Right atrium auricular region (tissue), 2 donors: ENCODE measurements at regions not wholly inside any gene's neighbourhood (a gene's known extent, or its start where the extent isn't known, plus 50 kb on each side); places are given as distances from the start of the nearest gene placed in this dataset.
A peak's percentile ranks its signal among the peaks of the same experiment; 100 is the strongest.

ENCODE experiments used
- DNase-seq: peaks from one replicate; pipeline ENCODE4 v3.0.0-alpha.2; 2019; ENCODE audit warnings: low spot score
- H3K27ac ChIP-seq, 2 donors: fragments of 200-600 bp; sonication (generic); 1 replicate in 1 of 2; 2 replicates in 1 of 2; pipeline ENCODE4 v1.5.1; 2016 to 2019
- H3K27me3 ChIP-seq, 2 donors: fragments of 200-600 bp; sonication (generic); one replicate each; pipeline versions ENCODE4 v1.5.1 to v1.6.0; 2017 to 2019
- H3K36me3 ChIP-seq: fragments of 200-600 bp; sonication (generic); one replicate; pipeline ENCODE4 v1.5.1; 2016
- H3K4me1 ChIP-seq, 2 donors: fragments of 200-600 bp; sonication (generic); one replicate each; pipeline versions ENCODE4 v1.5.1 to v1.6.0; 2017 to 2019
- H3K4me3 ChIP-seq, 2 donors: fragments of 200-600 bp; sonication (generic); 1 replicate in 1 of 2; 2 replicates in 1 of 2; pipeline ENCODE4 v1.5.1; 2017 to 2019; ENCODE audit warnings: mild to moderate bottlenecking in 1 of 2, moderate library complexity in 1 of 2
- H3K9me3 ChIP-seq, 2 donors: fragments of 200-600 bp; sonication (generic); one replicate each; pipeline ENCODE4 v1.5.1; 2019
- TF ChIP-seq, protein P1 (sequence below), 2 donors: fragments of 200-600 bp; sonication (generic); IDR thresholded peaks; one replicate each; pipeline ENCODE4 v1.5.1; 2019; ENCODE audit warnings: antibody characterized with exemption in 2 of 2

DNA sequence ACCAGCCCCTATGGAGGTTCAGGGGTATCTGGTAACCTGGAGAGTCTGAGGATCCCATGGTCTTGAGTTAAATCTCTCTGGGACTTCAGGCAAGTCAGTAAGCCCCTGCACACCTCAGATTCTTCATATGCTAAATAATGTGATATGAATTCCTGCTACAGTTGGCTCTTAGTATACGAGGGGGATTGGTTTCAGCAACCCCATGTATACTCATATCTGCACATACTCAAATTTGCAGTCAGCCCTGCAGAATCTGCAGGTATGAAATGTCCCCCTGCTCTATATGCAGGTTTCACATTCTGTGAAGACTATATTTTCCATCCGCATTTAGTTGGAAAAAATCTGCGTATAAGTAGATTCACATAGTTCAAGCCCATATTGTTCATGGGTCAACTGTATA, 136.6 kb downstream of the TOMM20 start:
- TF ChIP-seq, protein P1, sequence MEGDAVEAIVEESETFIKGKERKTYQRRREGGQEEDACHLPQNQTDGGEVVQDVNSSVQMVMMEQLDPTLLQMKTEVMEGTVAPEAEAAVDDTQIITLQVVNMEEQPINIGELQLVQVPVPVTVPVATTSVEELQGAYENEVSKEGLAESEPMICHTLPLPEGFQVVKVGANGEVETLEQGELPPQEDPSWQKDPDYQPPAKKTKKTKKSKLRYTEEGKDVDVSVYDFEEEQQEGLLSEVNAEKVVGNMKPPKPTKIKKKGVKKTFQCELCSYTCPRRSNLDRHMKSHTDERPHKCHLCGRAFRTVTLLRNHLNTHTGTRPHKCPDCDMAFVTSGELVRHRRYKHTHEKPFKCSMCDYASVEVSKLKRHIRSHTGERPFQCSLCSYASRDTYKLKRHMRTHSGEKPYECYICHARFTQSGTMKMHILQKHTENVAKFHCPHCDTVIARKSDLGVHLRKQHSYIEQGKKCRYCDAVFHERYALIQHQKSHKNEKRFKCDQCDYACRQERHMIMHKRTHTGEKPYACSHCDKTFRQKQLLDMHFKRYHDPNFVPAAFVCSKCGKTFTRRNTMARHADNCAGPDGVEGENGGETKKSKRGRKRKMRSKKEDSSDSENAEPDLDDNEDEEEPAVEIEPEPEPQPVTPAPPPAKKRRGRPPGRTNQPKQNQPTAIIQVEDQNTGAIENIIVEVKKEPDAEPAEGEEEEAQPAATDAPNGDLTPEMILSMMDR (IDR thresholded peaks at IDR 0.05): no peak
- no peaks in the 10 kb centered on the region for H3K36me3 ChIP-seq
- no peaks in the 10 kb centered on the region for H3K9me3 ChIP-seq
- H3K27me3 ChIP-seq: no peaks in the 10 kb centered on the region
- H3K27ac ChIP-seq: no peak overlapping the region
- no peak overlapping the region for H3K4me3 ChIP-seq
- DNase-seq: no peak
- peaks cover 0 to 24% of the 10 kb centered on the region in 2 donors for H3K4me1 ChIP-seq

DNA sequence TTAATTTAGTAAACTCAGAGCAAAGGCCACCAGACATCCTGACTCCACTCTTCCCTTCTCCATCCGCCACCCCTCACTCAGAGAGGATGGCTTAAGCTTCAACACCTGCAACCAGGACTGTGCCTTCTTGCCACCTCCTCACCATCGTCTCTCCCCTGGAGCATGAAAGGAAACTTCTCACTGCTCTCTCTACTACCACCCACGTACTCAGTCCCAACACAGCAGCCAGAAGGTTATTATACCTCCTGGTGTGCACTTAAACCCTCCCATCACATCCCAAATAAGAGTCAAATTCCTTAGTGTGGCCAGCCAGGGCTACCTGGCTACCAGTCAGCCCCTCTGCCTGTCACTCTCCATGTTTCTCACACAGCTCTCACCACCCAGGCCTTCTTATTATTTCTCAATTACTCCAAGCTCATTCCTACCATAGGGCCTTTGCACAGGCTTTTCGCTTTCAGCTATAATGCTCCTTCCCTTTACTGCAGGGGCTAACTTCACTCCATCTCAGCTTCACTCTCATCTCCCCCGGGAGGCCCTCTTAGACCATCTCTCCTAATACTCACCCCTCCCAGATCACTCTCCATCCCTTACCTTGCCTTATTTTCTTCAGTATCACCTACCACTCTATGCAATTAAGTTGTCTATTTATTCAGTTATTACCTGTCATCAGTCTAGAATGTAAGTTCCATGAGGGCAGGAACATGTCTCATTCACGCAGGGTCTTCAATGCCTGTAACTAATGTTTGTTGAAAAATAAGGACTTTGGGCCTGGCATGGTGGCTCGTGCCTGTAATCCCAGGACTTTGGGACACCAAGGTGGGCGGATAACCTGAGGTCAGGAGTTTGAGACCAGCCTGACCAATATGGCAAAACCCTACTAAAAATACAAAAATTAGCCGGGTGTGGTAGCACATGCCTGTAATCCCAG, 137.5 kb downstream of the TOMM20 start:
- Histone ChIP-seq H3K4me3 (no peak overlapping the region), H3K36me3 (no peaks in the 10 kb centered on the region), H3K27me3 (no peaks in the 10 kb centered on the region), H3K9me3 (no peaks in the 10 kb centered on the region), H3K27ac (no peak overlapping the region), H3K4me1 (peaks cover 0 to 22% of the 10 kb centered on the region in 2 donors)
- no peak for DNase-seq
- TF ChIP-seq, protein P1 (IDR thresholded peaks at IDR 0.05): no peak

DNA sequence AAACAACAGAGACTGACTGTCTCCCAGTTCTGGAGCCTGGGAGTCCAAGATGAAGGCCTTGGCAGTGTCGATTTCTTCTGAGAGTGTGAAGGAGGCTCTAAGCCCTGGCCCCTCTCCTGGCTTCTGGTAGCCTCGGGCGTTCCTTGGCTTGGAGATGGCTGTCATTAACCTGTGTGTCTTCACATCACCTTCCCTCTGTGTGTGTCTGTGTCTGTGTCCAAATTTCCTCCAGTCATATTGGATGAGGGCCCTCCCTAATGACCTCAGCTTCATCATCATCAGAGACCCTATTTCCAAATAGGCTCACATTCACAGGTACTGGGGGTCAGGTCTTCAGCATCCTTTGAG, 138.3 kb downstream of the TOMM20 start:
- H3K9me3 ChIP-seq: no peaks in the 10 kb centered on the region
- peak overlapping the region; percentile 87 to 96 for H3K27ac ChIP-seq
- no peaks in the 10 kb centered on the region for H3K36me3 ChIP-seq
- no peak overlapping the region for H3K4me3 ChIP-seq
- H3K27me3 ChIP-seq: no peaks in the 10 kb centered on the region
- no peak for DNase-seq
- TF ChIP-seq, protein P1 (IDR thresholded peaks at IDR 0.05): no peak
- peaks cover 0 to 27% of the 10 kb centered on the region in 2 donors for H3K4me1 ChIP-seq

DNA sequence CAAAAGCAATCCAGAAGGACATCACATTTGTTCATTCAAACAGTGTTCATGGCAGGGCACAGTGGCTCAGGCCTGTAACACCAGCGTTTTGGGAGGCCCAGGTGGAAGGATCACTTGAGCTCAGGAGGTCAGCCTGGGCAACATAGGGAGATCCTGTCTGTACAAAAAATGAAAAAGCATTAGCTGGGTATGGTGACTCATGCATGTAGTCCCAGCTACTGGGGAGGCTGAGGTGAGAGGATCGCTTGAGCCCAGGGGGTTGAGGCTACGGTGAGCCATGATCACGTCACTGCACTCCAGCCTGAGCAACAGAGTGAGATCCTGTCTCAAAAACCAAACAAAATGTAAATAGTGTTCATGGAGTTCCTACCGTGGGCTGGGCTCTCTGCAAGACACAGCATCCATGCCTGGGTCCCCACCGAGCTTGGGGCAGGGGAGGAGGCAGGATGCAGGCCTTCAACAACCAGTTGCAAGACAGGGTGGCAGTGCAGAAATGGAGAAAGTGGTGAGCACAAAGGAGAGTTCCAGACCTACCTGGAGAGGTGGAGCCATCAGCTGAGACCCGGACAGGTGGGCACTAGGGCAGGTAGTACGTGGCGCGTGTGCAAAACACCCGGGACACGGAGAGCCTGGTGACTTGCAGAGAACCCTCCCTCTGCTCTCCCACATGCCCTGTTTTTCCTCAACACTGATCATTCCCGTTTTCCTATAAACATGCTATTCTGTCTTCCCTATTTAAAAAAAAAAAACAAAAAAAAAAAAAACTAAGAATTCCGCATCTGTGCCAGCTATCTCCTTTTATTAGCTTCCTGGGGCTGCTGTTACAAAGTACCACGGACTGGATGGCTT, 138.9 kb downstream of the TOMM20 start:
- Histone ChIP-seq H3K9me3 (no peaks in the 10 kb centered on the region), H3K36me3 (no peaks in the 10 kb centered on the region), H3K4me3 (no peak overlapping the region), H3K4me1 (peaks cover 0 to 33% of the 10 kb centered on the region in 2 donors), H3K27ac (peak overlapping the region; percentile 87 to 96), H3K27me3 (no peaks in the 10 kb centered on the region)
- TF ChIP-seq, protein P1 (IDR thresholded peaks at IDR 0.05): no peak
- no peak for DNase-seq

DNA sequence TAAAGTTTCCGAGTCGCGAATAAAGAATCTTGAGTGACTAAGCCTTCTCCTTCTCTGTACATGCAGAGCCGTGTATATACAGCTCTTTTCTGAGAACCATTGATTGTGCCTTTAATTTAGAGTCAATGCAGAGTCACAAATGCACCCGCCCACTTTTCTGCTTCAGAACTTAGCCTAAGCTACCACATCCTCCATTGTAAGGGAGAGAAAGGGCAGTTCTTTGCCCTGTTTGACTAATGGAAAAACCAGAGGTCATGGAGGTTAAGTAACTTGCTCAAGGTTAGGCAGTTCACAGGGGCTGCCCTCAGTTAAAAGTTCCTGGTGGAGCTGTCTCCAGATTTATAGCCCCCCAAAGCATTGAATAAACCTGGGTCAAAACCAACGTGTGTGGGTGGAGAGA, 139.6 kb downstream of the TOMM20 start:
- Histone ChIP-seq H3K36me3 (no peaks in the 10 kb centered on the region), H3K27me3 (no peaks in the 10 kb centered on the region), H3K4me1 (peaks cover 0 to 40% of the 10 kb centered on the region in 2 donors), H3K27ac (peak overlapping the region; percentile 87 to 96), H3K9me3 (no peaks in the 10 kb centered on the region), H3K4me3 (no peak overlapping the region)
- DNase-seq: no peak
- TF ChIP-seq, protein P1 (IDR thresholded peaks at IDR 0.05): no peak
